Stimulated activated naive CD4-positive, alpha-beta T cell (primary cell): ENCODE measurements at regions not wholly inside any gene's neighbourhood (a gene's known extent, or its start where the extent isn't known, plus 50 kb on each side); places are given as distances from the start of the nearest gene placed in this dataset.

ENCODE experiments used
- DNase-seq, 6 experiments: peaks; one replicate each; lab custom pipeline; 2025; lab: John Stamatoyannopoulos, UW

- no peak for DNase-seq
These were observed 185.9 kb upstream of the ZBTB20 start for GRCh38 chr3:115332998-115333397.

GRCh38 chr3:115336836-115337235 lies 189.7 kb upstream of the ZBTB20 start:
- DNase-seq, result no peak

- DNase-seq, result no peak
These were observed 193.5 kb upstream of the ZBTB20 start for GRCh38 chr3:115340586-115340985.

GRCh38 chr3:115341208-115341607 lies 194.1 kb upstream of the ZBTB20 start:
- DNase-seq, result no peak

- DNase-seq, result no peak
These were observed 200.6 kb upstream of the ZBTB20 start for GRCh38 chr3:115347737-115348136.

GRCh38 chr3:115348412-115348811 lies 201.3 kb upstream of the ZBTB20 start:
- DNase-seq, result no peak

GRCh38 chr3:115348951-115349745 lies 202.1 kb upstream of the ZBTB20 start:
- DNase-seq, result no peak

GRCh38 chr3:115350606-115351005 lies 203.5 kb upstream of the ZBTB20 start:
- DNase-seq, result no peak

GRCh38 chr3:115351193-115351592 lies 204.1 kb upstream of the ZBTB20 start:
- DNase-seq, result no peak

GRCh38 chr3:115354010-115354409 lies 206.9 kb upstream of the ZBTB20 start:
- no peak for DNase-seq

- DNase-seq, result no peak
These were observed 210.4 kb upstream of the ZBTB20 start for GRCh38 chr3:115357456-115357855.

- no peak for DNase-seq
These were observed 212.4 kb upstream of the ZBTB20 start for GRCh38 chr3:115359536-115359935.

GRCh38 chr3:115361806-115362205 lies 214.7 kb upstream of the ZBTB20 start:
- DNase-seq, result no peak

- no peak for DNase-seq
These were observed 216.0 kb upstream of the ZBTB20 start for GRCh38 chr3:115363071-115363470.

GRCh38 chr3:115369021-115369420 lies 221.9 kb upstream of the ZBTB20 start:
- no peak for DNase-seq

GRCh38 chr3:115375362-115375761 lies 228.3 kb upstream of the ZBTB20 start:
- no peak for DNase-seq

GRCh38 chr3:115380883-115381572 lies 233.9 kb upstream of the ZBTB20 start:
- DNase-seq, result no peak

- no peak for DNase-seq
These were observed 234.5 kb upstream of the ZBTB20 start for GRCh38 chr3:115381573-115381912.

- no peak for DNase-seq
These were observed 234.8 kb upstream of the ZBTB20 start for GRCh38 chr3:115381931-115382330.

- DNase-seq, result no peak
These were observed 237.3 kb upstream of the ZBTB20 start for GRCh38 chr3:115384381-115384780.

- DNase-seq, result no peak
These were observed 237.3 kb upstream of the GAP43 start for GRCh38 chr3:115385774-115386730.

GRCh38 chr3:115388166-115388565 lies 235.1 kb upstream of the GAP43 start:
- no peak for DNase-seq

GRCh38 chr3:115388811-115389210 lies 234.5 kb upstream of the GAP43 start:
- DNase-seq, result no peak
